ENCODE measurements at regions not wholly inside any gene's neighbourhood (a gene's known extent, or its start where the extent isn't known, plus 50 kb on each side); places are given as distances from the start of the nearest gene placed in this dataset.

DNA sequence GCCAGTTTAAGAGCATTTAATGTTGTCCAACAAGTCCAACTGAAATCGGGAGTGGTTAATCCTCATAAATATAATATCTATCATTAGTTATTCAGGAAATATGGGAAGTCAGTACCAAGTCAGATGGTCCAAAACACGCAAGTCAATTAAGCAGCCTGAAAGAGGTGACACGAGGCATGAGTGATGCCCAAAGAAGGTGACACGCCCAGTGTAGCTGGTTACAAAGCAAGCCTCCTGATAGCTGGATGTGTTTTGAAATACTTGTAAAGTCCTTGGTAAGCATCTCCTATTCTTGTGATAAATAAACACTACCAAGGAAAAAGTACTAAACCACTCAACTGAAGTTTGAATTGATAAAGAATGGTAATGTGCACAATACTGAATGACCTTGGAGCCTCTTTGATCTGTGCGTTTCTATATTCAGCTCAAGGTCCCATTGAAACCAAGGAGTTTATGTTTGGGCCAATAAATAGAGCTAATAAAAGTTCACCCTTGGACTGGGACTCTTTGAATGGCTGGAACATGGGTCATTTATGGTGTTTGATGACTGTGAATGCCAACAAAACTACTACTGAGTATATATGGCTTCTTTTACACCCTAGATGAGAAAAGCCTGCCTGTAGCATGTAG is 93.2 kb upstream of the KLF3 start:
- Histone ChIP-seq H3K9me3 (no peaks in the 10 kb centered on the region), H3K27ac (peak overlapping the region; percentile 56 to 75 (median 71)), H3K36me3 (no peaks in the 10 kb centered on the region), H3K4me1 (peaks cover 0 to 36% (median 24%) of the 10 kb centered on the region in 4 donors), H3K27me3 (no peaks in the 10 kb centered on the region), H3K4me3 (no peak overlapping the region)
- TF ChIP-seq POLR2AphosphoS5 (IDR thresholded peaks at IDR 0.05) (peak in 1 of 3 donors; percentile 29), POLR2A (IDR thresholded peaks at IDR 0.05) (no peak)
- TF ChIP-seq, protein P1, sequence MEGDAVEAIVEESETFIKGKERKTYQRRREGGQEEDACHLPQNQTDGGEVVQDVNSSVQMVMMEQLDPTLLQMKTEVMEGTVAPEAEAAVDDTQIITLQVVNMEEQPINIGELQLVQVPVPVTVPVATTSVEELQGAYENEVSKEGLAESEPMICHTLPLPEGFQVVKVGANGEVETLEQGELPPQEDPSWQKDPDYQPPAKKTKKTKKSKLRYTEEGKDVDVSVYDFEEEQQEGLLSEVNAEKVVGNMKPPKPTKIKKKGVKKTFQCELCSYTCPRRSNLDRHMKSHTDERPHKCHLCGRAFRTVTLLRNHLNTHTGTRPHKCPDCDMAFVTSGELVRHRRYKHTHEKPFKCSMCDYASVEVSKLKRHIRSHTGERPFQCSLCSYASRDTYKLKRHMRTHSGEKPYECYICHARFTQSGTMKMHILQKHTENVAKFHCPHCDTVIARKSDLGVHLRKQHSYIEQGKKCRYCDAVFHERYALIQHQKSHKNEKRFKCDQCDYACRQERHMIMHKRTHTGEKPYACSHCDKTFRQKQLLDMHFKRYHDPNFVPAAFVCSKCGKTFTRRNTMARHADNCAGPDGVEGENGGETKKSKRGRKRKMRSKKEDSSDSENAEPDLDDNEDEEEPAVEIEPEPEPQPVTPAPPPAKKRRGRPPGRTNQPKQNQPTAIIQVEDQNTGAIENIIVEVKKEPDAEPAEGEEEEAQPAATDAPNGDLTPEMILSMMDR (IDR thresholded peaks at IDR 0.05), result no peak
- intact Hi-C loops (cut with DNase I; ENCODE audit: low total_unique reads), result no loop called here
- in situ Hi-C loops (cut with MboI; ENCODE audit: low pct_ligation_motif_present in 1 of 4, low pct_unique_long_range_greater_than_20kb in 1 of 4, low sequenced_read_pairs in 3 of 4), result no loop called here
- peak; percentile 27 for DNase-seq
- WGBS, 2 donors (ENCODE audit: low coverage in 1 of 2), result 42 to 69% methylated on average over 4 to 5 of the region's 5 CpGs

- H3K36me3 ChIP-seq, result no peaks in the 10 kb centered on the region
- DNase-seq, result no peak
- no peaks in the 10 kb centered on the region for H3K27me3 ChIP-seq
- intact Hi-C loops (cut with DNase I; ENCODE audit: low total_unique reads), result no loop called here
- H3K4me3 ChIP-seq, result no peak overlapping the region
- peak overlapping the region in 2 of 4 donors; percentile 4 to 7 for H3K27ac ChIP-seq
- TF ChIP-seq POLR2AphosphoS5 (IDR thresholded peaks at IDR 0.05) (no peak), POLR2A (IDR thresholded peaks at IDR 0.05) (no peak), EP300 (IDR thresholded peaks at IDR 0.05; ENCODE audit: low read depth) (no peak)
- TF ChIP-seq, protein P1 (IDR thresholded peaks at IDR 0.05), result no peak
- in situ Hi-C loops (cut with MboI; ENCODE audit: low pct_ligation_motif_present in 1 of 4, low pct_unique_long_range_greater_than_20kb in 1 of 4, low sequenced_read_pairs in 3 of 4), result no loop called here
- H3K9me3 ChIP-seq, result no peaks in the 10 kb centered on the region
- H3K4me1 ChIP-seq, result peaks cover 0 to 32% (median 19%) of the 10 kb centered on the region in 4 donors
Observed at GRCh38 chr4:38572793-38573192, 91.2 kb upstream of the KLF3 start.

DNA sequence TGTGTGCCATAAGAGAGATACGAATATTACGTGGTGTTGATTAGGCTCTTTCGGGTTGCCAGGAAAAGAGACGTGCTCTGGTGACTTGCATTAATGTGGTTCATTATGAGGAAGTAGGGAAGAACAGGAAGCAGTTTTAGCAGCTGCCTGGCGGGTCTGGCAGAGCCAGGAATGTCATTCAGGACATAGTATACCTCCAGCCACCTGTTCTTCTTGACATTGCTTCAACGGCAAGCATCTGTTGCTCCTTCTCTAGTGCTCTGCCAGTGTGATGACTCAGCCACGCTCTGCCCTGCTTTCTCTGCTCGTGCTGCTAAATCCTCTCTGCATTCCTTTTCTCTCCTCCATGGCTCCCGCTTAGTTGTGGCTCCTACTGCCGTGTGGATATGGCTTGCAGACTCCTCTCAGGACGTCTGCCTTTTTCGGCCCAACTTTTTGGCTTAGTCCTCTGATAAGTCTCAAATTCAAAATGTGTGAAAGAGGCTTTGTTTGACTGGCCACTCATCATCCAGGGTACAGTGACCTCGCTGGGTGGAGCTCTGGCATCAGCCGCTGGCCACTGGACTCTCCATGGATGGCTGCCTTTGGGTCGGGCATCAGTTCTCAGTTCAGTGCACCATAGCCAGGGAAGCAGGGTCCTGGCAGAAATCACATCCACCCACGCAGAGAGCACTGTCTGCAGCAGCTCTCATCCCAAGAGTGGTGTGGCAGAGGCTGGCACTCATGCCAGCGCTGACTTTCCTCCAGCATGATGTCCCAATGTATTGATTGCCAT is 89.3 kb upstream of the KLF3 start:
- WGBS, 2 donors (ENCODE audit: low coverage in 1 of 2), result 58 to 61% methylated on average over 7 to 17 of the region's 17 CpGs

DNA sequence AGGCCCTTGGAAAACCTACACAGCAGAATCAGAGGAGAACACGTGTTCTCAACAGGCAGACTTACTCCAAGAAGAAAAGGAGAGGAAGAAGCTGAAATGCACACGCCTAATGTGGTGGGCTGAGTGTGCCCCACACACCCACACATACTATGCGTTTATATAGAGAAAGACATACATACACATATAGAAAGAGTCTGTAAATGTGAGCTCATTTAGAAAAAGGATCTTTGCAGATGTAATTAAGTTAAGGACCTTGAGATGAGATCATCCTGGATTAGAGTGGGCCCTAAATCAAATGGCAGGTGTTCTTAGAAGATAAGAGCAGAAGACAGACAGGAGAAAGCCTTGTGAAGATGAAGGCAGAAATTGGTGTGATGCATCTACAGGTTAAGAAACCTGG is 87.2 kb upstream of the KLF3 start:
- Histone ChIP-seq H3K4me3 (no peak overlapping the region), H3K4me1 (peaks cover 0 to 31% (median 15%) of the 10 kb centered on the region in 4 donors), H3K27ac (no peak overlapping the region), H3K27me3 (no peaks in the 10 kb centered on the region), H3K9me3 (no peaks in the 10 kb centered on the region), H3K36me3 (no peaks in the 10 kb centered on the region)
- 81 to 100% methylated on average over 1 to 3 of the region's 3 CpGs for WGBS, 2 donors (ENCODE audit: low coverage in 1 of 2)
- no peak for DNase-seq
- intact Hi-C loops (cut with DNase I; ENCODE audit: low total_unique reads), result no loop called here
- TF ChIP-seq, protein P1 (IDR thresholded peaks at IDR 0.05), result no peak
- TF ChIP-seq EP300 (IDR thresholded peaks at IDR 0.05; ENCODE audit: low read depth), result no peak
- TF ChIP-seq POLR2AphosphoS5 (IDR thresholded peaks at IDR 0.05), result no peak
- no peak for TF ChIP-seq POLR2A (IDR thresholded peaks at IDR 0.05)
- in situ Hi-C loops (cut with MboI; ENCODE audit: low pct_ligation_motif_present in 1 of 4, low pct_unique_long_range_greater_than_20kb in 1 of 4, low sequenced_read_pairs in 3 of 4), result no loop called here

More for the DNA sequence above, 89.3 kb upstream of the KLF3 start:
- intact Hi-C loops (cut with DNase I; ENCODE audit: low total_unique reads), result no loop called here
- TF ChIP-seq POLR2A (IDR thresholded peaks at IDR 0.05) (no peak), EP300 (IDR thresholded peaks at IDR 0.05; ENCODE audit: low read depth) (no peak), POLR2AphosphoS5 (IDR thresholded peaks at IDR 0.05) (peak; percentile 43 to 64 (median 63))
- H3K27ac ChIP-seq, result peak overlapping the region in 3 of 4 donors; percentile 9 to 59 (median 22)
- no peaks in the 10 kb centered on the region for H3K9me3 ChIP-seq
- peaks cover 0 to 32% (median 19%) of the 10 kb centered on the region in 4 donors for H3K4me1 ChIP-seq
- no peaks in the 10 kb centered on the region for H3K36me3 ChIP-seq
- H3K27me3 ChIP-seq, result no peaks in the 10 kb centered on the region
- in situ Hi-C loops (cut with MboI; ENCODE audit: low pct_ligation_motif_present in 1 of 4, low pct_unique_long_range_greater_than_20kb in 1 of 4, low sequenced_read_pairs in 3 of 4), result no loop called here
- DNase-seq, result peak; percentile 50
- no peak overlapping the region for H3K4me3 ChIP-seq
